DND-41 (cell line): ENCODE measurements at regions not wholly inside any gene's neighbourhood (a gene's known extent, or its start where the extent isn't known, plus 50 kb on each side); places are given as distances from the start of the nearest gene placed in this dataset.

Source experiments
- ATAC-seq: fragments of 200-7000 bp; cut with Tn5 transposase; 3 replicates; pipeline ENCODE4 v1.9.1; 2021; ENCODE audit warnings: low read depth; ENCODE audit not compliant: insufficient read depth
- DNase-seq: peaks from one replicate; pipeline ENCODE4 v3.0.0-alpha.2; 2020
- H2AFZ ChIP-seq: 2 replicates; pipeline ENCODE4 v1.6.0; 2012; ENCODE audit warnings: low read depth, low read length
- H3K27ac ChIP-seq: 2 replicates; pipeline ENCODE4 v1.5.1; 2012; ENCODE audit warnings: low read length, inconsistent platforms
- H3K27me3 ChIP-seq: fragments of 200-600 bp; sonication (generic); 2 replicates; pipeline ENCODE4 v1.6.0; 2012; ENCODE audit warnings: low read length, mild to moderate bottlenecking, inconsistent platforms; ENCODE audit not compliant: insufficient read depth, poor library complexity
- H3K36me3 ChIP-seq: 2 replicates; pipeline ENCODE4 v1.5.1; 2012; ENCODE audit warnings: low read length, inconsistent platforms; ENCODE audit not compliant: insufficient read depth
- H3K4me1 ChIP-seq: 2 replicates; pipeline ENCODE4 v1.5.1; 2012; ENCODE audit warnings: mild to moderate bottlenecking, low read length; ENCODE audit not compliant: insufficient read depth
- H3K4me2 ChIP-seq: 2 replicates; pipeline ENCODE4 v1.6.0; 2012; ENCODE audit warnings: mild to moderate bottlenecking, moderate library complexity, low read length, inconsistent platforms; ENCODE audit not compliant: insufficient read depth
- H3K4me3 ChIP-seq, 2 experiments: fragments of 200-600 bp in 1 of 2; shearing (Covaris generic) in 1 of 2; 2 replicates each; pipeline ENCODE4 v1.5.1; 2012 to 2016; ENCODE audit warnings: inconsistent platforms in 2 of 2, low read length in 2 of 2, mild to moderate bottlenecking in 2 of 2, low read depth in 1 of 2, moderate library complexity in 1 of 2
- H3K79me2 ChIP-seq: 2 replicates; pipeline ENCODE4 v1.6.0; 2012; ENCODE audit warnings: low read length, inconsistent platforms; ENCODE audit not compliant: insufficient read depth
- H3K9ac ChIP-seq: 2 replicates; pipeline ENCODE4 v1.6.0; 2012; ENCODE audit warnings: low read depth, mild to moderate bottlenecking, inconsistent platforms, low read length, moderate library complexity
- H3K9me3 ChIP-seq: 2 replicates; pipeline ENCODE4 v1.5.1; 2012; ENCODE audit warnings: low read length, moderate library complexity, mild to moderate bottlenecking, inconsistent platforms; ENCODE audit not compliant: insufficient read depth, severe bottlenecking
- H4K20me1 ChIP-seq: 2 replicates; pipeline ENCODE4 v1.6.0; 2012; ENCODE audit warnings: low read length; ENCODE audit not compliant: insufficient read depth
- EZH2 ChIP-seq: IDR thresholded peaks from 3 replicates; pipeline ENCODE4 v1.6.1; 2012; ENCODE audit warnings: borderline replicate concordance, low read depth, mild to moderate bottlenecking, moderate library complexity, low read length, inconsistent platforms; ENCODE audit not compliant: severe bottlenecking
- TF ChIP-seq, protein P1 (sequence below): IDR thresholded peaks from 2 replicates; pipeline ENCODE4 v1.5.1; 2012; ENCODE audit warnings: borderline replicate concordance, low read length, moderate library complexity, mild to moderate bottlenecking; ENCODE audit not compliant: poor library complexity, severe bottlenecking; ENCODE audit errors: extremely low read depth

GRCh38 chr16:60605176-60605575, 1431.1 kb downstream of the CDH8 start:
- Histone ChIP-seq H3K79me2 (no peaks in the 10 kb centered on the region), H3K4me3 (no peak overlapping the region), H3K4me2 (no peak overlapping the region), H3K9ac (no peak overlapping the region), H3K4me1 (no peaks in the 10 kb centered on the region), H4K20me1 (no peaks in the 10 kb centered on the region), H2AFZ (no peak overlapping the region), H3K27me3 (no peaks in the 10 kb centered on the region), H3K9me3 (no peaks in the 10 kb centered on the region), H3K27ac (no peak overlapping the region), H3K36me3 (no peaks in the 10 kb centered on the region)
- ATAC-seq (no peak), DNase-seq (no peak)
- no peak for TF ChIP-seq EZH2
- TF ChIP-seq, protein P1, sequence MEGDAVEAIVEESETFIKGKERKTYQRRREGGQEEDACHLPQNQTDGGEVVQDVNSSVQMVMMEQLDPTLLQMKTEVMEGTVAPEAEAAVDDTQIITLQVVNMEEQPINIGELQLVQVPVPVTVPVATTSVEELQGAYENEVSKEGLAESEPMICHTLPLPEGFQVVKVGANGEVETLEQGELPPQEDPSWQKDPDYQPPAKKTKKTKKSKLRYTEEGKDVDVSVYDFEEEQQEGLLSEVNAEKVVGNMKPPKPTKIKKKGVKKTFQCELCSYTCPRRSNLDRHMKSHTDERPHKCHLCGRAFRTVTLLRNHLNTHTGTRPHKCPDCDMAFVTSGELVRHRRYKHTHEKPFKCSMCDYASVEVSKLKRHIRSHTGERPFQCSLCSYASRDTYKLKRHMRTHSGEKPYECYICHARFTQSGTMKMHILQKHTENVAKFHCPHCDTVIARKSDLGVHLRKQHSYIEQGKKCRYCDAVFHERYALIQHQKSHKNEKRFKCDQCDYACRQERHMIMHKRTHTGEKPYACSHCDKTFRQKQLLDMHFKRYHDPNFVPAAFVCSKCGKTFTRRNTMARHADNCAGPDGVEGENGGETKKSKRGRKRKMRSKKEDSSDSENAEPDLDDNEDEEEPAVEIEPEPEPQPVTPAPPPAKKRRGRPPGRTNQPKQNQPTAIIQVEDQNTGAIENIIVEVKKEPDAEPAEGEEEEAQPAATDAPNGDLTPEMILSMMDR: no peak

DNA sequence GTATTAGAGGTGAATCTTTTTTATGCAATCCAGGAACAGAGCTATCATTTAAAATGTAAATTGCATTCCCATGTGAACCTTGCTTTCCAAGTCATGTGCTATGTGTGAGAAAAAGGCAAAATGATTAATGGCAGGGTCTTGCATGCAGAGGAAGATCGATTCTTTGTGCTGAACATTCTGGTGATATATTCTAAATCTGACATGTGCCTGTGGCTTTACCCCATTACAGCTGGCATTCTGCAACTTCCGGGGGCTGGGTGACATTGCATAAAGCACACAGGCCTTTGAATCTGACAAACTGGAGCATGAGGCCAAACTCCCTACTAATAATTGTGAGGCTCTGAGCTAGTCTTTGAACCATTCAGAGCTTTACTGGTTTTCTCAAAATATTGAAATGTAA, 1449.7 kb downstream of the CDH8 start:
- H2AFZ ChIP-seq: no peak overlapping the region
- H3K27ac ChIP-seq: no peak overlapping the region
- H3K4me1 ChIP-seq: no peaks in the 10 kb centered on the region
- H3K4me2 ChIP-seq: no peak overlapping the region
- no peak overlapping the region for H3K4me3 ChIP-seq
- H3K9ac ChIP-seq: no peak overlapping the region
- H3K9me3 ChIP-seq: no peaks in the 10 kb centered on the region
- DNase-seq (no peak), ATAC-seq (no peak)
- H3K27me3 ChIP-seq: no peaks in the 10 kb centered on the region
- H4K20me1 ChIP-seq: no peaks in the 10 kb centered on the region
- TF ChIP-seq, protein P1: no peak
- no peak for TF ChIP-seq EZH2
- H3K36me3 ChIP-seq: no peaks in the 10 kb centered on the region
- H3K79me2 ChIP-seq: no peaks in the 10 kb centered on the region

GRCh38 chr16:60582528-60582927, 1453.7 kb downstream of the CDH8 start:
- Histone ChIP-seq H3K36me3 (no peaks in the 10 kb centered on the region), H4K20me1 (no peaks in the 10 kb centered on the region), H3K4me2 (no peak overlapping the region), H2AFZ (no peak overlapping the region), H3K27me3 (no peaks in the 10 kb centered on the region), H3K9ac (no peak overlapping the region), H3K9me3 (no peaks in the 10 kb centered on the region), H3K4me3 (no peak overlapping the region), H3K79me2 (no peaks in the 10 kb centered on the region), H3K27ac (no peak overlapping the region), H3K4me1 (no peaks in the 10 kb centered on the region)
- DNase-seq: no peak
- no peak for ATAC-seq
- no peak for TF ChIP-seq EZH2
- TF ChIP-seq, protein P1: no peak

GRCh38 chr16:60566901-60567300, 1469.3 kb downstream of the CDH8 start:
- Histone ChIP-seq H2AFZ (no peak overlapping the region), H3K4me2 (no peak overlapping the region), H3K36me3 (no peaks in the 10 kb centered on the region), H3K4me1 (no peaks in the 10 kb centered on the region), H3K79me2 (no peaks in the 10 kb centered on the region), H3K9ac (no peak overlapping the region), H3K9me3 (no peaks in the 10 kb centered on the region), H3K27ac (no peak overlapping the region), H3K4me3 (no peak overlapping the region), H4K20me1 (no peaks in the 10 kb centered on the region), H3K27me3 (no peaks in the 10 kb centered on the region)
- TF ChIP-seq EZH2: no peak
- no peak for ATAC-seq
- no peak for DNase-seq
